Activated T-helper 17 cell treated with anti-CD3 and anti-CD28 coated beads, Interleukin-2, amount 50 U/mL, for 72 hours (primary cell): ENCODE measurements at regions not wholly inside any gene's neighbourhood (a gene's known extent, or its start where the extent isn't known, plus 50 kb on each side); places are given as distances from the start of the nearest gene placed in this dataset.

Experiments
- ATAC-seq: fragments of 150-1000 bp; cut with Tn5 transposase; replicated peaks from 2 replicates; pipeline ENCODE4 v1.10.0; 2021; ENCODE audit warnings: mild to moderate bottlenecking, moderate library complexity
- H3K27ac Mint-ChIP-seq: one replicate; pipeline ENCODE4 v1.8.0; 2022; ENCODE audit warnings: mixed read lengths
- H3K27me3 Mint-ChIP-seq: one replicate; pipeline ENCODE4 v1.8.0; 2022; ENCODE audit warnings: mixed read lengths
- H3K36me3 Mint-ChIP-seq: one replicate; pipeline ENCODE4 v1.8.0; 2022; ENCODE audit warnings: low read depth, mild to moderate bottlenecking, mixed read lengths
- H3K4me1 Mint-ChIP-seq: one replicate; pipeline ENCODE4 v1.8.0; 2022; ENCODE audit warnings: mixed read lengths
- H3K4me3 Mint-ChIP-seq: one replicate; pipeline ENCODE4 v1.8.0; 2022; ENCODE audit warnings: mild to moderate bottlenecking, mixed read lengths
- H3K9me3 Mint-ChIP-seq: one replicate; pipeline ENCODE4 v1.8.0; 2022; ENCODE audit warnings: mixed read lengths

DNA sequence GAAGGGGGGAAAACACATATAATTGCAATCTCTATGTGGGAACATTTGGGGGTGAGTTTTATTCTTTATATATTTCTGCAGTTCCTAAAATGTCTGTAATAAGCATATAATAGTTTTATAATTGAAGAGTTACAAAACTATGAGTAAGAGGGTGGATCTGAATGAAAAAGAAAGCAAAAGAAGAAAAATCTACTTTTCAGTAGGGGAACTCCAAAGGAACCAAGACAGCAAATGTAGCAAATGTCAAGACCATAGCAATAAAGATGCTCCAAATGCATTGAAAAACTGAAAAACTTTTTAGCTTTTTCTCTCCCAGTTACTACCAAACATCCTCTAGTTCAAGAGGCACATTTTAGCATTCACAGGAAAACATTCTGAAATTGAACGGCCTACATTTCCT is 434.8 kb downstream of the LMO4 start:
- Mint-ChIP-seq H3K36me3 (no peaks in the 10 kb centered on the region), H3K4me1 (no peaks in the 10 kb centered on the region), H3K27me3 (peaks cover 3% of the 10 kb centered on the region), H3K9me3 (no peaks in the 10 kb centered on the region), H3K4me3 (no peak overlapping the region), H3K27ac (no peak overlapping the region)
- no peak for ATAC-seq

DNA sequence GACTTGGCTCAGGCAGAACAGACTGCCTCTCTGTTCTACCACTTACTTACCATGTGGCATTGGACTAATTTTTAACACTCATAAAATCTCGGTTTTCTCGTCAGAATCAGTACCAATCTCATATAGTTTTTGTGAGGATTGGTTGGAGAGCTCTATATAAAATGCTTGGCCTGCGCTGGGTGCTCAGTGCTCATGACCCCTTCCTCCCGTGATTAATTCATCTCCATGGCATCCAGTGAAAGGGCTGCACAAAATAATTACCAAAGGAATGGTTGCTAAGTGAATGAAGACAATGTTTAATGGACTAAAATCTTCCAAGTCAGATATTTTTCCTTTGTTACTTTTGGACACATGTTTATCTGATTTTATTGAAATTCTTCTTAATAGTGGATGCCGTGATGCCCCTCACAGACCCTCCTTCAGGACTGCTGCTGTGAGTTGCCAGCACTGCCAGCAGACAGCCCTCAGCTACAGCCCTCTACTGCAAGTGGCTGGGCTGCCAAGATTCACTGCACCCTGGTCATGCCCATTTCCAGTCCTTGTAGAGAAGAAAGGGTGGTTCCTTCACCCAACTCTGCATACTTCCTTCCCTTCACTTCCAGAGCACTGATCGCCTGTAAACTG is 436.5 kb downstream of the LMO4 start:
- Mint-ChIP-seq H3K9me3 (peaks cover 4% of the 10 kb centered on the region), H3K4me1 (no peaks in the 10 kb centered on the region), H3K27ac (no peak overlapping the region), H3K36me3 (no peaks in the 10 kb centered on the region), H3K27me3 (peaks cover 3% of the 10 kb centered on the region), H3K4me3 (no peak overlapping the region)
- no peak for ATAC-seq

DNA sequence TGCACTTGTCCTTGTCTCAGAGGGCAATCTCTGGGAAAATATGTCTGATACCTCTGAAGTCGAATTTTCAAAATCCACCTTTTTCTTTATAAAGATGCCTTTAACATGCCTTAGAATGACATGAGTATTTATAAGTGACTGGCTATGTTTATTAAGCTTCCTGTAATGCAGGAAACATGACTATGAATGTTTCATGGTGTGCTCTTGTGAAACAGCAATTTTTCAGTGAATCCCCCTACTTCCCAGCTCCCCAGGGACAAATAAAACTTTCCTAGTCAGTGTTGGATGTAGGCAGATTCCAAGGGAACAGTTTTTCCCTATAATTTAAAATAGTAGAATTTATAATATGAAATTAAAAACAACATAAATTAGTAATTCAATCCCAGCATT is 437.0 kb downstream of the LMO4 start:
- no peak overlapping the region for H3K4me3 Mint-ChIP-seq
- H3K36me3 Mint-ChIP-seq, result no peaks in the 10 kb centered on the region
- no peaks in the 10 kb centered on the region for H3K4me1 Mint-ChIP-seq
- H3K9me3 Mint-ChIP-seq, result peaks cover 4% of the 10 kb centered on the region
- peaks cover 3% of the 10 kb centered on the region for H3K27me3 Mint-ChIP-seq
- no peak for ATAC-seq
- H3K27ac Mint-ChIP-seq, result no peak overlapping the region

DNA sequence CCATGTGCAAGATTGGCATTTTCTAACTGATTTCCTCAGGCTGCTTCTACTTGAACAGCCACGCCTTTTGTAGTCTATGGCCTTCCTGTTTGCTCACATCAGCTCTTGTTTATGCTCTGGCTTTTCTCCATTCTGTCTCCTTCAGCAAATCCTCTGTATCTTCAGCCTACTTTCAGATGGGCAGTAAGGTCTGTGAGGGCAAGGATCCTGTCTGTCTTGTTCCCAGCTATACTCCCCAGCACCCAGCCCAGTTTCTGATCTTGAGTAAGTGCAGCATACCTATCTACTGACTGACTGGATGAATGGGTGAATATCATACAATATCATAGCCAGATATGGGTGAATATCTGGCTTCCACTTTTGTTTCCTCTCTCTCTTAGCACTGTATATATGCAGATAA is 438.1 kb downstream of the LMO4 start:
- Mint-ChIP-seq H3K27me3 (peaks cover 3% of the 10 kb centered on the region), H3K4me3 (no peak overlapping the region), H3K27ac (no peak overlapping the region), H3K4me1 (no peaks in the 10 kb centered on the region), H3K9me3 (peaks cover 4% of the 10 kb centered on the region), H3K36me3 (no peaks in the 10 kb centered on the region)
- ATAC-seq, result no peak

DNA sequence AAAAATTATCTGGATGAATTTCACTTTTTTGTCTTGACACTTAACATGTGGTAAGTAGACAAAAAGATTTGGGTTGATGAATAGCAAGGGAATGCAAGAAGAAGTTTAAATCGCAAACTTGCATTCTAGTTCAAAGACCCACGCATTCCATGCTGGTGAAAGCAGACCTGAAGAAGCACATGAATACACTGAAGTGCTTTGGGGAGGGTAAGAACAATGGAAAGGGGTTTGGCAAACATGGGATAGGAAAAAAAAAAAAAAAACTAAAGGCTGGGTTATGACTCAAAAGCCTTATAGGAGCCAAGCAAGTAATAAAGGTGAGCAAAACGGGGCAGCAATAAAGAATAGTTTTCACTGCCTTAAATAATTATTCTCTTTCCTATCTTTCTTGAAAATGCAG is 450.2 kb downstream of the LMO4 start:
- Mint-ChIP-seq H3K9me3 (no peaks in the 10 kb centered on the region), H3K4me3 (no peak overlapping the region), H3K4me1 (no peaks in the 10 kb centered on the region), H3K27me3 (no peaks in the 10 kb centered on the region), H3K36me3 (no peaks in the 10 kb centered on the region), H3K27ac (no peak overlapping the region)
- no peak for ATAC-seq

DNA sequence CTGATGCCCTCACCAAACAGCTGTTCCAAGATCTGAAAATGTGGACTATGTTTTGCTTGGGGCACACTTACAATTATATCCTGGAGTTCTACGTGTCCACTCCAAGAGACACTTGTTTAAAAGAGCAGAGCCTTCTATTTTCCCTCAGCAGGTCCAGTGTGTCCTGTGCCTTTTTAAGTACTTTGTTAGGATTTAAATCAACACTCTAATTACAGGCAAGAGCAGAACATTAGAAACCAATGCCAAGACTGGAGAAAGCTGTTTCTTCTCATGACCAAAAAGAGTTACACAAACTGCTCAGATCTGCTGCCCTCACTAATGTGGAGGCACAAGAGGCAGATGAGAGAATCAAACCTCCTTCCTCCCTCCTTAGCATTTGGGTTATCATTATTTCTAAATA is 452.9 kb downstream of the LMO4 start:
- Mint-ChIP-seq H3K27me3 (peaks cover 6% of the 10 kb centered on the region), H3K36me3 (no peaks in the 10 kb centered on the region), H3K9me3 (no peaks in the 10 kb centered on the region), H3K27ac (no peak overlapping the region), H3K4me1 (no peaks in the 10 kb centered on the region), H3K4me3 (no peak overlapping the region)
- no peak for ATAC-seq

DNA sequence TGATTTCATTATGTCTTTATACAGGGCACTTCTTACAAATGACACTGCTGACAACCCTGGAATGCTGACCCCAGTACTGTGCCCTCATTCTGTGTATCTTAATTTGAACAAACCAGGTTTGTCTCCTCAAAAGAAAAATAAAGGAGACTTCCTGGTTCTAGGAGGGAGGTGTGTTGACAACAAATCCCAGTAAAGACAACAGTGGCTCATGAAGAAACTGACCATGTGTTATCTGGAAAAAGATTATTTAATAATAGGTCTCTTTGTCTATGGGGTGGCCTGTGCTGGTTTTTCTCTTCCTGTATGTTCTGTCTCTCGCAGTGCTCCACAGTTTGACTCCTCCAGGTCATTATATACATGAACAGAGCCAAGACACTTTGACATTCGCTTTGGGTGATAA is 454.6 kb downstream of the LMO4 start:
- no peaks in the 10 kb centered on the region for H3K36me3 Mint-ChIP-seq
- no peak overlapping the region for H3K27ac Mint-ChIP-seq
- peaks cover 8% of the 10 kb centered on the region for H3K27me3 Mint-ChIP-seq
- no peaks in the 10 kb centered on the region for H3K4me1 Mint-ChIP-seq
- H3K4me3 Mint-ChIP-seq, result no peak overlapping the region
- no peak for ATAC-seq
- H3K9me3 Mint-ChIP-seq, result no peaks in the 10 kb centered on the region

DNA sequence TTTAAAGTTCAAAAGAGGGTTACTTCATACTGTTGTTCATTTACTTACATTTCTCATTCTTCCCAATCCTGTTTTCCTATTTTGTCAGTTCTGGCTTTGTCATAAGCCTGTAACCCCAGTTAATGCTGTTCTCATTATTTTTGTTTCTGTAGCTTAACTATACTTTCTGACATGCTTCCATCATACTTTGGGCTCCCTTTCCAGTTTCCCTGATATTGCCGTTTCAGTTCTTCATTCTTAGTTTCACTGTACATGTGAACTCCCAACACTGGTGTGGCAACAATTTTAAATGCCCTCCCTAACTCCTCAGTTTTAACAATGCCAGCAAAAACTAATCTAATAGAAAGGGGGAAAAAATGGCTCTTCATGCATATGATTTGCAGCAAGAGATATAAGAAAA is 456.7 kb downstream of the LMO4 start:
- H3K27ac Mint-ChIP-seq, result no peak overlapping the region
- no peaks in the 10 kb centered on the region for H3K4me1 Mint-ChIP-seq
- no peak for ATAC-seq
- H3K27me3 Mint-ChIP-seq, result peaks cover 8% of the 10 kb centered on the region
- H3K36me3 Mint-ChIP-seq, result no peaks in the 10 kb centered on the region
- no peaks in the 10 kb centered on the region for H3K9me3 Mint-ChIP-seq
- H3K4me3 Mint-ChIP-seq, result no peak overlapping the region

DNA sequence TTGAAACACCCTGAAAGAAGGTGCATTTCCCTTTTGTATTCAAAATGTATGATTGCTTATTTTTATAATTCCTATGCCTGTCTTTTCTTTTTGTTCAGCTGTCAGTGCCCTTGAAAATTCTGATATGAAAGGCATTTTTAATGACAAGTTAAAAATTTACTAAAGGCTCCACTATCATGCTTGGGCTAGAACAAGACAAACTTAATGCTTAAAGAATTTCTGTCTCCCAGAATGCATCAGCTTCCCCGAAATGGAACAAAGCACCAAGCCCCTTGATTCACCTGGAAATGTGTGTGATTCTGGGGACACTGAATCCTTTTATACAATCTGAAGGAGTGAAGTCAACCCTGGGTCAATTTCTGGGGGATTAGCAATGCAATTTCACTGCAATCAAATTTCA is 457.5 kb downstream of the LMO4 start:
- no peaks in the 10 kb centered on the region for H3K9me3 Mint-ChIP-seq
- no peak overlapping the region for H3K4me3 Mint-ChIP-seq
- no peak for ATAC-seq
- no peaks in the 10 kb centered on the region for H3K4me1 Mint-ChIP-seq
- H3K36me3 Mint-ChIP-seq, result no peaks in the 10 kb centered on the region
- no peak overlapping the region for H3K27ac Mint-ChIP-seq
- peaks cover 8% of the 10 kb centered on the region for H3K27me3 Mint-ChIP-seq

DNA sequence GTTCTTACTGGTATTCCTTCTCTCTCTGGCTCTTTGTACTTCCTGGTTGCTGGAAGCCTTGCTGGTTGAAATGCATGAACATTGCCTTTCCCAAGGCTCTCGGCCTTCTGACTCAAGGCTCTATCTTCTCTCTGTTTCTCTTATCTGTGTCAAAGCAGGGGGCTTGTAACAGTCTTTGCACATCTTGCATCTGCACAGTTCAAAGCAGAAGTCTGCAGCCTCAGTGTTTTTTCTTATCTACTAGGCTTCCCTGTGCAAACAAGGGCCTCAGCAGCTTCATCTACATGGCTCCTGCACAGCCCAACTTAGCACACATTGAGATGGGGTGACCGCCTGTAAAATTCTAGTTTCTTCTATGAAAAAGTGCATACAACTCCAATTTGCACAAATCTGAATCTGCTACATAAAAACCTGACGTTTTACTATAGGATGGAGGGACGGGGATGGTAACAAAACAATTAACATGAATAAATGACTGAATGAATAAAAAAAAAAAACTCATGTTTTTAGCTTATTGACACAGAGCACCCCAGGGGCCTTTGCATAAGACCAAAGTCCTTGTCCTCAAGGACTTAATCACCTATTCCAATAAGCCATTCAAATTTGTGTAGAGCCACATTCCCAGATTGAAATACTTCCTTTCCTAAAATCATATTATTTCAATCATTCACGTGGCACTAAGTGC is 458.3 kb downstream of the LMO4 start:
- Mint-ChIP-seq H3K9me3 (no peaks in the 10 kb centered on the region), H3K4me3 (no peak overlapping the region), H3K36me3 (no peaks in the 10 kb centered on the region), H3K4me1 (no peaks in the 10 kb centered on the region), H3K27ac (no peak overlapping the region), H3K27me3 (peaks cover 8% of the 10 kb centered on the region)
- ATAC-seq, result no peak

DNA sequence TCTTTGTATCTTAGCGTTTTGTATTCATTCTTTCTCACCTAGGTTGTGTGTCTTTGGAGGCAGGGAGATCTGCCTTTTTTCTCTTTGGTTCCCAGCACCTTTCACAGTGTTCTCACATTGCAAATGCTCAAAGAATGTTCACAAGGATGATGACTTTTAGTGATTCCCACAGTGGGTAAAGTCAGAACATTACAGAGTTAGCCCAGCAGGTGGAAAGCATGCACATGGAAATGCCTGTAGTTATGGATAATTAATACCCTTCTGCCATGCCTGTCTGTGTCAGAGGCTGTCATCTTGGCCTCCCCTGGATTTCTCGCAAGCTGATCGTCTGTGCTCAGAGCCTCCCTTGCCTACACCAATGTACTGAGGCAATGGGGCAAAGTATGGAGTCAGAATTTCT is 458.9 kb downstream of the LMO4 start:
- H3K36me3 Mint-ChIP-seq, result no peaks in the 10 kb centered on the region
- ATAC-seq, result no peak
- H3K4me1 Mint-ChIP-seq, result no peaks in the 10 kb centered on the region
- H3K27ac Mint-ChIP-seq, result no peak overlapping the region
- no peaks in the 10 kb centered on the region for H3K9me3 Mint-ChIP-seq
- peaks cover 8% of the 10 kb centered on the region for H3K27me3 Mint-ChIP-seq
- no peak overlapping the region for H3K4me3 Mint-ChIP-seq

DNA sequence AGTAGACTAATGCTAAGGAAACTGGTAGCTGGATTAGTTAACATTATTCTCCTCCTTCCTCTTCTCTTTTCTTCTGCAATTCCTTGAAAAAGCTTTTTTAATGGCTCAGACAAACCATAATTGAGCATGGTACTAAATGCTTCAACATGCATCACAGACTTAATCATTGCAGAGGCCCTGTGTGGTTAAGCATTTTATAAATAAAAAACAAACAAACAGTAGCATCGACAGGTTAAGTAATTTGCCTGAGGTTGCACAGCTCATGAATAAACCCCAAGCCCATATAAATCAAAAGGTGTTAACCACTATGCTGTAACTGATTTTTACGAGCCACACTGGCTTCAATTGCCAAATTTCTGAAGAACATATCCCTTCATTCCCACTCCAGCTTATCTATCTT is 462.1 kb downstream of the LMO4 start:
- no peak overlapping the region for H3K4me3 Mint-ChIP-seq
- no peaks in the 10 kb centered on the region for H3K36me3 Mint-ChIP-seq

DNA sequence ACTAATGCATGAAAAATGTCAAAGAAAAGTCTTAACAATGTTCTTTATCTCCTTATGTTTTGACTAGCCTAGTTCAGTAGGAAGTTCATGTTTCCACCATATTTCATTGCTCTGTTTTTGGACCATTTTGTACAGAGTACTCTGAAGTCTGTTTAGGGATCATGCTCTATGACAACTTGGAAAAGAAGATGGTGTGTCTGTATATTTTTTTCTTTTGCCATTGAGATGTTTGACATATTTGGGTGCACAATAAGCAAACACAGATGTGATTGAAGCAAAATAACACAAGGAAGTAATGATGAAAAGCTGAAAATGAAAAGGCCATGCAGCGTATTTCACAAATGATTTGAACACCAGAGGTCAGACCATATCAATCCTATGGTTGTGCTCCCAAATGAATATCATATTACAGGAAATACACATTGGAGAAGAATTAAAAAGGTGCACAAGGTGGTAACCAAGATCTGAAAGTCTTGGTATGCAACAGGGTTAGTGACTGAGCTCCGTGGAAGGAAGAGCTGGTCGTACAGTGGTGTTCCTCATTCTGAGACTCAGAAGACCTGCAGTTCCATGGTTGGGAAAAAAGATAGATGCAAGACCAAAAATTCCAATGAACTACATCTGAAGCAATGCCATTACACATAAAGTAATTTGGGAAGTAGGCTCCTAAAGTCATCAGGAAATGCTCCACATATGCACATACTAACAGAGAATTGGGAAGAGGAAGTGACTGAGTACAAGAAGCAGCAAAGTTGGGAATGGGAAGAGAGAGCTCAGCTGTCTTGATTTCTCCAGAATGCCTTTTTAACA is 463.5 kb downstream of the LMO4 start:
- Mint-ChIP-seq H3K27me3 (no peaks in the 10 kb centered on the region), H3K4me3 (no peak overlapping the region), H3K9me3 (no peaks in the 10 kb centered on the region), H3K4me1 (no peaks in the 10 kb centered on the region), H3K27ac (no peak overlapping the region), H3K36me3 (no peaks in the 10 kb centered on the region)
- no peak for ATAC-seq

More for the DNA sequence above, 462.1 kb downstream of the LMO4 start:
- no peak overlapping the region for H3K27ac Mint-ChIP-seq
- no peak for ATAC-seq
- H3K4me1 Mint-ChIP-seq, result no peaks in the 10 kb centered on the region
- H3K27me3 Mint-ChIP-seq, result peaks cover 3% of the 10 kb centered on the region
- H3K9me3 Mint-ChIP-seq, result no peaks in the 10 kb centered on the region

DNA sequence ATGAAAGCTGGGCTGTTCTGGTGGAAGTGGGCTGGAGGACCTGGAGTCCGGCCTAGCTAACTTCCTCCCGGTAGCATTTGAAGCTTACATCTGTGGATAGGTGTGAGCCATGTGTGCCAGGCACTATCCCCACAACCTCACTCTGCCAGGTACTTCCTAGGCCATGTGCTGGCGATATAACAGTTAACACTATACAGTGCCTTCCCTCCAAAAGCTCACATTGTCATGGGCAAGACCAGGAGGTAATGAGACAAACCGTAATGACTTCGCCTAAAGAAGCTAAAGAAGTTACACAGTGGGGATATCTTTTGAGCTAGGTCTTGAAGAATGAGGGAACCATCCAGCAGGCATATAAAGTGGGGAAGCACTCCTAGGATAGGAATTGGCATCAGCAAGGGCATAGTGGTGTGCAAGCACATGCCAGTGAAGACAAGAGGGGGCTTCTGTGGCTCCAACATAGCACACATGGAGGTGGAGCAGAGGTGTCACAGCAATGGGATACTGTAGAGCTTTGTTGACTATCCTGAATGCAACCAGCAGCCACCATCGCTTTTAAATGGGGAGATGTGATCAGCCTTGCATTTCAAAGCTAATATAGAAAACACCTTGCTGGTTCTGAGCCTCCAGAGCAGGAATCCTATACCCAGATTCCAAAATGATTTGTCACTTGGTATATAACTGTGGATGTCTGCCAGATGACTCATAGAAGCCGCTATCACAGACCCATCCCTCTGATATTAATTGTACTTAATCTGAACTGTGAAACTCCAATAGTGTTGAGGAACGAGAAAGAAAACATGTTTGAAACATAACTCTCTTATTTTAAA is 466.3 kb downstream of the LMO4 start:
- Mint-ChIP-seq H3K9me3 (no peaks in the 10 kb centered on the region), H3K4me3 (no peak overlapping the region), H3K36me3 (no peaks in the 10 kb centered on the region)

More for the DNA sequence above, 466.3 kb downstream of the LMO4 start:
- no peaks in the 10 kb centered on the region for H3K4me1 Mint-ChIP-seq
- peaks cover 9% of the 10 kb centered on the region for H3K27me3 Mint-ChIP-seq
- ATAC-seq, result no peak
- no peak overlapping the region for H3K27ac Mint-ChIP-seq
